Neutrophil (primary cell): ENCODE measurements at regions not wholly inside any gene's neighbourhood (a gene's known extent, or its start where the extent isn't known, plus 50 kb on each side); places are given as distances from the start of the nearest gene placed in this dataset.

ENCODE experiments used
- H3K27ac ChIP-seq: fragments of 200-600 bp; sonication (generic); 2 replicates; pipeline ENCODE4 v1.5.1; 2016; ENCODE audit warnings: mild to moderate bottlenecking, moderate library complexity
- H3K27me3 ChIP-seq: fragments of 200-600 bp; sonication (generic); 2 replicates; pipeline ENCODE4 v1.6.0; 2016; ENCODE audit warnings: mild to moderate bottlenecking
- H3K36me3 ChIP-seq: fragments of 200-600 bp; sonication (generic); 2 replicates; pipeline ENCODE4 v1.5.1; 2017
- H3K4me1 ChIP-seq, 2 experiments: fragments of 200-600 bp in 1 of 2; sonication (generic) in 1 of 2; 1 replicate in 1 of 2; 2 replicates in 1 of 2; pipeline versions ENCODE4 v1.5.1 to v1.6.1; 2013 to 2016; ENCODE audit warnings: low read depth in 1 of 2, low read length in 1 of 2, mild to moderate bottlenecking in 1 of 2, moderate library complexity in 1 of 2; ENCODE audit not compliant: control insufficient read depth in 1 of 2, insufficient read depth in 1 of 2
- H3K4me3 ChIP-seq, 2 experiments: fragments of 200-600 bp in 1 of 2; sonication (generic) in 1 of 2; 1 replicate in 1 of 2; 2 replicates in 1 of 2; pipeline ENCODE4 v1.5.1; 2013 to 2016; ENCODE audit warnings: low read depth in 1 of 2, low read length in 1 of 2, mild to moderate bottlenecking in 1 of 2, moderate library complexity in 1 of 2
- H3K9me3 ChIP-seq: fragments of 200-600 bp; sonication (generic); 2 replicates; pipeline ENCODE4 v1.5.1; 2016
- CTCF ChIP-seq: fragments of 200-600 bp; sonication (generic); IDR thresholded peaks from 2 replicates; pipeline ENCODE4 v1.5.1; 2016; ENCODE audit warnings: antibody characterized with exemption

GRCh38 chr15:62307551-62307950 lies 142.5 kb upstream of the C2CD4B start:
- no peak overlapping the region for H3K4me3 ChIP-seq
- no peak for TF ChIP-seq CTCF
- H3K36me3 ChIP-seq, result no peaks in the 10 kb centered on the region
- no peak overlapping the region for H3K27ac ChIP-seq
- H3K27me3 ChIP-seq, result peaks cover 9% of the 10 kb centered on the region
- no peaks in the 10 kb centered on the region for H3K9me3 ChIP-seq
- H3K4me1 ChIP-seq, result peaks cover 6 to 7% of the 10 kb centered on the region in 2 experiments

- Histone ChIP-seq H3K4me1 (no peaks in the 10 kb centered on the region), H3K4me3 (no peak overlapping the region), H3K27ac (no peak overlapping the region), H3K27me3 (peaks cover 34% of the 10 kb centered on the region), H3K9me3 (no peaks in the 10 kb centered on the region), H3K36me3 (no peaks in the 10 kb centered on the region)
- TF ChIP-seq CTCF, result no peak
These were observed 151.5 kb upstream of the C2CD4B start for GRCh38 chr15:62316413-62317060.

GRCh38 chr15:62320259-62320658 lies 155.2 kb upstream of the C2CD4B start:
- H3K27me3 ChIP-seq, result peaks cover 40% of the 10 kb centered on the region
- H3K27ac ChIP-seq, result no peak overlapping the region
- H3K9me3 ChIP-seq, result no peaks in the 10 kb centered on the region
- TF ChIP-seq CTCF, result no peak
- no peaks in the 10 kb centered on the region for H3K4me1 ChIP-seq
- H3K4me3 ChIP-seq, result no peak overlapping the region
- no peaks in the 10 kb centered on the region for H3K36me3 ChIP-seq

- H3K27ac ChIP-seq, result no peak overlapping the region
- no peaks in the 10 kb centered on the region for H3K36me3 ChIP-seq
- H3K9me3 ChIP-seq, result no peaks in the 10 kb centered on the region
- peaks cover 15% of the 10 kb centered on the region for H3K27me3 ChIP-seq
- H3K4me1 ChIP-seq, result no peaks in the 10 kb centered on the region
- TF ChIP-seq CTCF, result no peak
- no peak overlapping the region for H3K4me3 ChIP-seq
These were observed 158.3 kb upstream of the C2CD4B start for GRCh38 chr15:62323353-62323890.

- Histone ChIP-seq H3K4me3 (no peak overlapping the region), H3K36me3 (no peaks in the 10 kb centered on the region), H3K4me1 (no peaks in the 10 kb centered on the region), H3K27me3 (peaks cover 15% of the 10 kb centered on the region), H3K27ac (no peak overlapping the region), H3K9me3 (no peaks in the 10 kb centered on the region)
- no peak for TF ChIP-seq CTCF
These were observed 159.3 kb upstream of the C2CD4B start for GRCh38 chr15:62324382-62324781.
